H1 (cell line): ENCODE measurements at regions not wholly inside any gene's neighbourhood (a gene's known extent, or its start where the extent isn't known, plus 50 kb on each side); places are given as distances from the start of the nearest gene placed in this dataset.

Source experiments
- CTCF ChIA-PET: fragments of 300-600 bp; sonication (Branson Sonifier 250); formaldehyde crosslinking; loops from one replicate; lab custom pipeline; 2021; ENCODE audit not compliant: partially characterized antibody; lab: Charles Lee
- POLR2A ChIA-PET: fragments of 300-600 bp; sonication (Branson Sonifier 250); formaldehyde crosslinking; loops from one replicate; lab custom pipeline; 2021; ENCODE audit warnings: inconsistent platforms; ENCODE audit not compliant: partially characterized antibody; lab: Charles Lee
- DNase-seq, 2 experiments: peaks; one replicate each; pipeline versions ENCODE4 v3.0.0 to v3.0.0-alpha.2; 2010 to 2022; ENCODE audit warnings: low spot score in 2 of 2, low read depth in 1 of 2, mixed read lengths in 1 of 2
- FAIRE-seq: peaks from 2 replicates; lab custom pipeline; 2011; peaks lifted over from hg19 to GRCh38; lab: Jason Lieb, UNC
- H2AFZ ChIP-seq: 2 replicates; pipeline ENCODE4 v1.8.1; 2012; ENCODE audit warnings: low read length, inconsistent platforms
- H2AK5ac ChIP-seq: 2 replicates; pipeline ENCODE4 v1.6.1; 2013; ENCODE audit warnings: low read depth, low read length
- H2BK120ac ChIP-seq: replicated peaks from 2 replicates; pipeline ENCODE3; 2013; ENCODE audit warnings: low read depth, low read length, inconsistent platforms
- H2BK12ac ChIP-seq: 2 replicates; pipeline ENCODE4 v1.6.1; 2013; ENCODE audit warnings: low read depth, low read length
- H2BK15ac ChIP-seq: 2 replicates; pipeline ENCODE4 v1.6.1; 2013; ENCODE audit warnings: low read length
- H2BK20ac ChIP-seq: 2 replicates; pipeline ENCODE4 v1.6.1; 2013; ENCODE audit warnings: low read length
- H2BK5ac ChIP-seq: 2 replicates; pipeline ENCODE4 v1.6.1; 2013; ENCODE audit warnings: low read depth, low read length
- H3K14ac ChIP-seq: 2 replicates; pipeline ENCODE4 v1.6.1; 2013; ENCODE audit warnings: inconsistent platforms; ENCODE audit not compliant: insufficient read length
- H3K18ac ChIP-seq: 2 replicates; pipeline ENCODE4 v1.6.1; 2013; ENCODE audit warnings: low read length; ENCODE audit errors: extremely low read depth
- H3K23ac ChIP-seq: 2 replicates; pipeline ENCODE4 v1.6.1; 2013; ENCODE audit warnings: inconsistent platforms; ENCODE audit not compliant: insufficient read length
- H3K23me2 ChIP-seq: 2 replicates; pipeline ENCODE4 v1.6.1; 2013; ENCODE audit warnings: low read depth, low read length
- H3K27ac ChIP-seq: 2 replicates; pipeline ENCODE4 v1.6.1; 2011; ENCODE audit warnings: low read depth, low read length, inconsistent platforms
- H3K27me3 ChIP-seq, 4 experiments: replicated peaks in 1 of 4; 1 replicate in 1 of 4; 2 replicates in 3 of 4; pipeline versions ENCODE4 v1.6.1 to v1.8.1; 2011 to 2013; ENCODE audit warnings: low read length in 3 of 4, mild to moderate bottlenecking in 3 of 4, inconsistent platforms in 2 of 4, mixed read lengths in 2 of 4, moderate library complexity in 1 of 4; ENCODE audit not compliant: control insufficient read depth in 3 of 4, insufficient read depth in 3 of 4; ENCODE audit errors: extremely low read depth in 1 of 4
- H3K36me3 ChIP-seq, 4 experiments: 2 replicates each; pipeline versions ENCODE4 v1.6.1 to v1.8.1; 2011 to 2013; ENCODE audit warnings: mild to moderate bottlenecking in 4 of 4, low read length in 3 of 4, moderate library complexity in 2 of 4, control low read depth in 1 of 4, inconsistent platforms in 1 of 4; ENCODE audit not compliant: insufficient read depth in 4 of 4, control insufficient read depth in 2 of 4
- H3K4ac ChIP-seq: replicated peaks from 2 replicates; pipeline ENCODE3; 2013; ENCODE audit warnings: low read length, low read depth, mixed read lengths, inconsistent platforms; ENCODE audit not compliant: insufficient read length
- H3K4me1 ChIP-seq, 4 experiments: replicated peaks in 1 of 4; 1 replicate in 1 of 4; 2 replicates in 3 of 4; pipeline versions ENCODE4 v1.6.1 to v1.8.1; 2011 to 2013; ENCODE audit warnings: low read length in 3 of 4, inconsistent platforms in 2 of 4, mixed read lengths in 1 of 4; ENCODE audit not compliant: insufficient read depth in 4 of 4, control insufficient read depth in 3 of 4
- H3K4me2 ChIP-seq, 2 experiments: 2 replicates each; pipeline versions ENCODE4 v1.6.1 to v1.8.1; 2011 to 2013; ENCODE audit warnings: low read depth in 2 of 2, low read length in 2 of 2, control low read depth in 1 of 2, inconsistent platforms in 1 of 2, mild to moderate bottlenecking in 1 of 2; ENCODE audit not compliant: insufficient read depth in 1 of 2
- H3K4me3 ChIP-seq, 4 experiments: fragments of 200-600, 300-600 bp in 1 of 4; sonication (generic), shearing (Covaris generic), sonication (Bioruptor Twin) in 1 of 4; 2 replicates each; pipeline versions ENCODE4 v1.5.1 to v1.8.1; 2011 to 2016; ENCODE audit warnings: low read length in 4 of 4, low read depth in 3 of 4, control low read depth in 2 of 4, inconsistent platforms in 2 of 4, mild to moderate bottlenecking in 2 of 4, mixed read lengths in 1 of 4, moderate library complexity in 1 of 4; ENCODE audit not compliant: insufficient read depth in 2 of 4; ENCODE audit errors: extremely low read depth in 1 of 4
- H3K56ac ChIP-seq: replicated peaks from 2 replicates; pipeline ENCODE3; 2013; ENCODE audit warnings: low read depth, mild to moderate bottlenecking, mixed read lengths, low read length, inconsistent platforms; ENCODE audit not compliant: insufficient read length
- H3K79me1 ChIP-seq: 2 replicates; pipeline ENCODE4 v1.6.1; 2013; ENCODE audit warnings: low read depth, low read length, control low read depth
- H3K79me2 ChIP-seq, 2 experiments: 2 replicates each; pipeline versions ENCODE4 v1.6.1 to v1.8.1; 2012 to 2013; ENCODE audit warnings: low read length in 2 of 2, mild to moderate bottlenecking in 2 of 2, inconsistent platforms in 1 of 2; ENCODE audit not compliant: insufficient read depth in 2 of 2, control insufficient read depth in 1 of 2
- H3K9ac ChIP-seq, 4 experiments: replicated peaks in 1 of 4; 1 replicate in 1 of 4; 2 replicates in 3 of 4; pipeline versions ENCODE4 v1.6.1 to v1.8.1; 2011 to 2013; ENCODE audit warnings: low read depth in 3 of 4, low read length in 3 of 4, control low read depth in 2 of 4, mild to moderate bottlenecking in 2 of 4, moderate library complexity in 2 of 4, inconsistent platforms in 1 of 4; ENCODE audit errors: extremely low read depth in 1 of 4
- H3K9me3 ChIP-seq, 2 experiments: 2 replicates each; pipeline versions ENCODE4 v1.6.1 to v1.8.1; 2012 to 2013; ENCODE audit warnings: mild to moderate bottlenecking in 2 of 2, moderate library complexity in 2 of 2, control low read depth in 1 of 2, inconsistent platforms in 1 of 2, low read depth in 1 of 2, low read length in 1 of 2, mixed read lengths in 1 of 2; ENCODE audit not compliant: insufficient read depth in 2 of 2
- H4K20me1 ChIP-seq, 2 experiments: replicated peaks in 1 of 2; 2 replicates each; pipeline versions ENCODE3 to v1.8.1; 2011 to 2013; ENCODE audit warnings: inconsistent platforms in 2 of 2, low read length in 2 of 2, mild to moderate bottlenecking in 1 of 2; ENCODE audit not compliant: insufficient read depth in 2 of 2, control insufficient read depth in 1 of 2
- H4K5ac ChIP-seq: 2 replicates; pipeline ENCODE4 v1.6.1; 2013; ENCODE audit warnings: low read length, low read depth, mixed read lengths, inconsistent platforms; ENCODE audit not compliant: insufficient read length
- H4K8ac ChIP-seq: 2 replicates; pipeline ENCODE4 v1.8.0; 2013; ENCODE audit warnings: mild to moderate bottlenecking, moderate library complexity, low read length, inconsistent platforms; ENCODE audit not compliant: insufficient read depth; ENCODE audit errors: extremely low read depth
- H4K91ac ChIP-seq: replicated peaks from 2 replicates; pipeline ENCODE3; 2013; ENCODE audit warnings: low read length, mixed read lengths, inconsistent platforms; ENCODE audit not compliant: insufficient read length
- ASH2L ChIP-seq: fragments of 200-600, 300-600 bp; sonication (generic); IDR thresholded peaks from one replicate; pipeline ENCODE4 v1.7.1; 2017; ENCODE audit warnings: low read length
- CTCF ChIP-seq, 3 experiments: IDR thresholded peaks; 1 replicate in 2 of 3; 2 replicates in 1 of 3; pipeline versions ENCODE4 v1.5.1 to v1.6.1; 2011; ENCODE audit warnings: low read length in 3 of 3, mild to moderate bottlenecking in 3 of 3, inconsistent platforms in 2 of 3, low read depth in 1 of 3, moderate library complexity in 1 of 3; ENCODE audit not compliant: insufficient read depth in 1 of 3; ENCODE audit errors: control extremely low read depth in 1 of 3
- EP300 ChIP-seq, 2 experiments: IDR thresholded peaks; 1 replicate in 1 of 2; 2 replicates in 1 of 2; pipeline ENCODE4 v1.6.1; 2011 to 2012; ENCODE audit warnings: low read depth in 2 of 2, low read length in 2 of 2, mild to moderate bottlenecking in 2 of 2, borderline replicate concordance in 1 of 2, inconsistent platforms in 1 of 2, moderate library complexity in 1 of 2
- FOSL1 ChIP-seq: IDR thresholded peaks from 2 replicates; pipeline ENCODE4 v1.6.1; 2011; ENCODE audit warnings: mild to moderate bottlenecking, low read depth, low read length, moderate library complexity; ENCODE audit not compliant: insufficient read depth
- KDM4A ChIP-seq: IDR thresholded peaks from one replicate; pipeline ENCODE4 v1.7.1; 2012; ENCODE audit warnings: low read depth, mild to moderate bottlenecking, moderate library complexity, low read length, inconsistent platforms; ENCODE audit not compliant: severe bottlenecking
- PHF8 ChIP-seq: fragments of 200-600 bp; sonication (generic); conservative IDR thresholded peaks from 2 replicates; pipeline ENCODE4 v1.7.1; 2012; ENCODE audit warnings: low read depth, mild to moderate bottlenecking, inconsistent platforms, low read length, moderate library complexity
- POLR2A ChIP-seq, 2 experiments: IDR thresholded peaks; 1 replicate in 1 of 2; 2 replicates in 1 of 2; pipeline ENCODE4 v1.6.1; 2011; ENCODE audit warnings: low read depth in 2 of 2, low read length in 2 of 2, mild to moderate bottlenecking in 2 of 2; ENCODE audit errors: control extremely low read depth in 1 of 2
- RAD21 ChIP-seq, 2 experiments: IDR thresholded peaks in 1 of 2; conservative IDR thresholded peaks in 1 of 2; 2 replicates each; pipeline ENCODE4 v1.6.1; 2011; ENCODE audit warnings: low read depth in 2 of 2, low read length in 2 of 2, improper control_type of control experiment in 1 of 2, inconsistent platforms in 1 of 2, mild to moderate bottlenecking in 1 of 2, moderate library complexity in 1 of 2
- RBBP5 ChIP-seq: IDR thresholded peaks from 2 replicates; pipeline ENCODE4 v1.7.1; 2012; ENCODE audit warnings: low read depth, mild to moderate bottlenecking, inconsistent platforms, low read length, moderate library complexity, borderline replicate concordance
- RXRA ChIP-seq: IDR thresholded peaks from 2 replicates; pipeline ENCODE4 v1.6.1; 2011; ENCODE audit warnings: low read depth, mild to moderate bottlenecking, low read length, moderate library complexity; ENCODE audit not compliant: insufficient read depth
- SP1 ChIP-seq: IDR thresholded peaks from 2 replicates; pipeline ENCODE4 v1.6.1; 2011; ENCODE audit warnings: low read depth, low read length
- TAF1 ChIP-seq: IDR thresholded peaks from 2 replicates; pipeline ENCODE4 v1.6.1; 2011; ENCODE audit warnings: mild to moderate bottlenecking, low read depth, low read length
- WGBS, 2 experiments: shearing (Covaris generic) in 1 of 2; methylation state at CpG; one replicate each; pipeline versions ENCODE4 v1.1.6 to v1.1.7; 2013 to 2015; ENCODE audit warnings: low lambda C conversion rate in 2 of 2, mixed read lengths in 2 of 2, inconsistent platforms in 1 of 2, low coverage in 1 of 2, missing lambda C conversion rate in 1 of 2; ENCODE audit not compliant: insufficient replicate concordance in 2 of 2, insufficient coverage in 1 of 2, insufficient read length in 1 of 2; ENCODE audit errors: extremely low coverage in 1 of 2, missing lambda C conversion rate in 1 of 2; 5-methylcytosine and 5-hydroxymethylcytosine counted together

- H3K27me3 ChIP-seq: no peaks in the 10 kb centered on the region
- DNase-seq: no peak
- peaks cover 2 to 14% (median 7%) of the 10 kb centered on the region in 4 experiments; a peak in 5 of 7 replicates for H3K4me1 ChIP-seq
- POLR2A ChIA-PET: no interaction called here
- no peak overlapping the region for H2AFZ ChIP-seq
- H2BK120ac ChIP-seq: no peak overlapping the region
- no peak overlapping the region for H3K9ac ChIP-seq
- H2AK5ac ChIP-seq: no peak overlapping the region
- no peak overlapping the region for H3K4me3 ChIP-seq
- H4K5ac ChIP-seq: no peak overlapping the region
- H3K9me3 ChIP-seq: 0 out of 4 replicates have a peak, but pooled peaks cover 0 to 4% of the 10 kb centered on the region in 2 experiments
- no peak overlapping the region for H3K27ac ChIP-seq
- no peak overlapping the region for H2BK20ac ChIP-seq
- no peak overlapping the region for H4K8ac ChIP-seq
- no peak overlapping the region for H4K91ac ChIP-seq
- H3K4ac ChIP-seq: no peak overlapping the region
- no peak overlapping the region for H3K14ac ChIP-seq
- CTCF ChIA-PET: interaction anchor here (1.2 kb wide), 1 partner anchor 105 kb away, joined by 4 read pairs; no protein-coding TSS in a partner anchor
- H2BK5ac ChIP-seq: no peak overlapping the region
- H3K23ac ChIP-seq: no peak overlapping the region
- no peak overlapping the region for H2BK12ac ChIP-seq
- H3K56ac ChIP-seq: no peak overlapping the region
- no peaks in the 10 kb centered on the region for H3K23me2 ChIP-seq
- H2BK15ac ChIP-seq: no peak overlapping the region
- H3K79me2 ChIP-seq: no peaks in the 10 kb centered on the region
- no peaks in the 10 kb centered on the region for H3K36me3 ChIP-seq
- H4K20me1 ChIP-seq: no peaks in the 10 kb centered on the region
- no peak for FAIRE-seq
- no peaks in the 10 kb centered on the region for H3K79me1 ChIP-seq
- WGBS, 2 experiments: 69% methylated on average over 3 of the region's 3 CpGs; no CpG with 5 or more reads in 1 of the 2 experiments
- no peak overlapping the region for H3K4me2 ChIP-seq
- H3K18ac ChIP-seq: no peak overlapping the region
- no peak for TF ChIP-seq RBBP5
- TF ChIP-seq PHF8: no peak
- no peak for TF ChIP-seq EP300 (IDR thresholded peaks at IDR 0.05; ENCODE audit: borderline replicate concordance in 1 of 2, low read depth in 2 of 2, low read length in 2 of 2)
- TF ChIP-seq TAF1: no peak
- no peak for TF ChIP-seq FOSL1
- no peak for TF ChIP-seq ASH2L
- TF ChIP-seq SP1: no peak
- TF ChIP-seq RXRA: no peak
- no peak for TF ChIP-seq POLR2A (IDR thresholded peaks at IDR 0.05; ENCODE audit: control extremely low read depth in 1 of 2, low read depth in 2 of 2, low read length in 2 of 2)
- no peak for TF ChIP-seq CTCF (IDR thresholded peaks at IDR 0.05; ENCODE audit: control extremely low read depth in 1 of 3, insufficient read depth in 1 of 3, low read depth in 1 of 3, low read length in 3 of 3)
- no peak for TF ChIP-seq KDM4A
- no peak for TF ChIP-seq RAD21 (IDR thresholded peaks at IDR 0.05 in 1 of 2, conservative IDR thresholded peaks at IDR 0.05 in 1 of 2; ENCODE audit: low read depth in 2 of 2, low read length in 2 of 2)
These were observed 144.8 kb downstream of the BCOR start for GRCh38 chrX:39952989-39953388.
